ENCODE measurements at regions not wholly inside any gene's neighbourhood (a gene's known extent, or its start where the extent isn't known, plus 50 kb on each side); places are given as distances from the start of the nearest gene placed in this dataset.

DNA sequence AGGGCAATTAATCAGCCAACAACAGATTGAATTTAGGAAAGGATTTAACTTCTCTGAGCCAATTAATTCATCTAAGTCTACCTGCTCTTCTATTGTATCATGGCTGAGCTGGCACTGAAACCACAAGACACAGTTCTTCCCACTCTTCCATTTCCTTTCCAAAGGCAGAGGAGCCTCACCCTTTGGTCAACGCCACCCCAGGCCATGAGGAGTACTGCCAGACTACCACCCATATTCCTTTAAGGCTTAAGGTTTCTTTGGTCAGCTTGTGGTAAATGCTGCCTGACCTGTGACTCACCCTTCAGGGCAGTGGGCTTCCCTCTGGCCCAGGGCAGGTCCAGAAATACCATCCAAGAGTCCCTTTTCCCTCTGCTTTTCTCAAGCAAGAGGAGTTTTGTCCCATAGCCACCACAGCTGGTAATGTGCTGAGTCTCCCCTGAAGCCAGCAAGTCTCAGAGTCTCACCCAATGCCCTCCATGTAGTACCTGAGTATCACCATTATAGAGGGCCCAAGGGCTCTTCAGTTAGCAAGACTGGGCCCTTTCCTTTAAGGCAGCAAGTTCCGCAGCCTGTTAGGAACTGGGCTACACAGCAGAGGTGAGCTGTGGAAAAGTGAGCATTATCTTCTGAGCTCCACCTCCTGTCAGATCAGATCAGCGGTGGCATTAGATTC is 900.5 kb upstream of the CRIM1 start:
- TF ChIP-seq, protein P1, sequence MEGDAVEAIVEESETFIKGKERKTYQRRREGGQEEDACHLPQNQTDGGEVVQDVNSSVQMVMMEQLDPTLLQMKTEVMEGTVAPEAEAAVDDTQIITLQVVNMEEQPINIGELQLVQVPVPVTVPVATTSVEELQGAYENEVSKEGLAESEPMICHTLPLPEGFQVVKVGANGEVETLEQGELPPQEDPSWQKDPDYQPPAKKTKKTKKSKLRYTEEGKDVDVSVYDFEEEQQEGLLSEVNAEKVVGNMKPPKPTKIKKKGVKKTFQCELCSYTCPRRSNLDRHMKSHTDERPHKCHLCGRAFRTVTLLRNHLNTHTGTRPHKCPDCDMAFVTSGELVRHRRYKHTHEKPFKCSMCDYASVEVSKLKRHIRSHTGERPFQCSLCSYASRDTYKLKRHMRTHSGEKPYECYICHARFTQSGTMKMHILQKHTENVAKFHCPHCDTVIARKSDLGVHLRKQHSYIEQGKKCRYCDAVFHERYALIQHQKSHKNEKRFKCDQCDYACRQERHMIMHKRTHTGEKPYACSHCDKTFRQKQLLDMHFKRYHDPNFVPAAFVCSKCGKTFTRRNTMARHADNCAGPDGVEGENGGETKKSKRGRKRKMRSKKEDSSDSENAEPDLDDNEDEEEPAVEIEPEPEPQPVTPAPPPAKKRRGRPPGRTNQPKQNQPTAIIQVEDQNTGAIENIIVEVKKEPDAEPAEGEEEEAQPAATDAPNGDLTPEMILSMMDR (IDR thresholded peaks at IDR 0.05; ENCODE audit: low read depth, low read length, missing input control), result no peak
- TF ChIP-seq GABPA (IDR thresholded peaks at IDR 0.05 in 1 of 2, conservative IDR thresholded peaks at IDR 0.05 in 1 of 2) (no peak), HNF4A (conservative IDR thresholded peaks at IDR 0.05) (no peak), RAD21 (IDR thresholded peaks at IDR 0.05) (no peak), SP1 (IDR thresholded peaks at IDR 0.05) (no peak)
- TF ChIP-seq, protein P2, sequence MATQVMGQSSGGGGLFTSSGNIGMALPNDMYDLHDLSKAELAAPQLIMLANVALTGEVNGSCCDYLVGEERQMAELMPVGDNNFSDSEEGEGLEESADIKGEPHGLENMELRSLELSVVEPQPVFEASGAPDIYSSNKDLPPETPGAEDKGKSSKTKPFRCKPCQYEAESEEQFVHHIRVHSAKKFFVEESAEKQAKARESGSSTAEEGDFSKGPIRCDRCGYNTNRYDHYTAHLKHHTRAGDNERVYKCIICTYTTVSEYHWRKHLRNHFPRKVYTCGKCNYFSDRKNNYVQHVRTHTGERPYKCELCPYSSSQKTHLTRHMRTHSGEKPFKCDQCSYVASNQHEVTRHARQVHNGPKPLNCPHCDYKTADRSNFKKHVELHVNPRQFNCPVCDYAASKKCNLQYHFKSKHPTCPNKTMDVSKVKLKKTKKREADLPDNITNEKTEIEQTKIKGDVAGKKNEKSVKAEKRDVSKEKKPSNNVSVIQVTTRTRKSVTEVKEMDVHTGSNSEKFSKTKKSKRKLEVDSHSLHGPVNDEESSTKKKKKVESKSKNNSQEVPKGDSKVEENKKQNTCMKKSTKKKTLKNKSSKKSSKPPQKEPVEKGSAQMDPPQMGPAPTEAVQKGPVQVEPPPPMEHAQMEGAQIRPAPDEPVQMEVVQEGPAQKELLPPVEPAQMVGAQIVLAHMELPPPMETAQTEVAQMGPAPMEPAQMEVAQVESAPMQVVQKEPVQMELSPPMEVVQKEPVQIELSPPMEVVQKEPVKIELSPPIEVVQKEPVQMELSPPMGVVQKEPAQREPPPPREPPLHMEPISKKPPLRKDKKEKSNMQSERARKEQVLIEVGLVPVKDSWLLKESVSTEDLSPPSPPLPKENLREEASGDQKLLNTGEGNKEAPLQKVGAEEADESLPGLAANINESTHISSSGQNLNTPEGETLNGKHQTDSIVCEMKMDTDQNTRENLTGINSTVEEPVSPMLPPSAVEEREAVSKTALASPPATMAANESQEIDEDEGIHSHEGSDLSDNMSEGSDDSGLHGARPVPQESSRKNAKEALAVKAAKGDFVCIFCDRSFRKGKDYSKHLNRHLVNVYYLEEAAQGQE (IDR thresholded peaks at IDR 0.05), result no peak
